Activated CD4-positive, alpha-beta T cell treated with anti-CD3 and anti-CD28 coated beads, Interleukin-2, amount 50 U/mL, for 4 hours (primary cell): ENCODE measurements at regions not wholly inside any gene's neighbourhood (a gene's known extent, or its start where the extent isn't known, plus 50 kb on each side); places are given as distances from the start of the nearest gene placed in this dataset.

ENCODE experiments used
- DNase-seq, 2 experiments: peaks; one replicate each; pipeline ENCODE4 v3.0.0-alpha.2; 2020

DNA sequence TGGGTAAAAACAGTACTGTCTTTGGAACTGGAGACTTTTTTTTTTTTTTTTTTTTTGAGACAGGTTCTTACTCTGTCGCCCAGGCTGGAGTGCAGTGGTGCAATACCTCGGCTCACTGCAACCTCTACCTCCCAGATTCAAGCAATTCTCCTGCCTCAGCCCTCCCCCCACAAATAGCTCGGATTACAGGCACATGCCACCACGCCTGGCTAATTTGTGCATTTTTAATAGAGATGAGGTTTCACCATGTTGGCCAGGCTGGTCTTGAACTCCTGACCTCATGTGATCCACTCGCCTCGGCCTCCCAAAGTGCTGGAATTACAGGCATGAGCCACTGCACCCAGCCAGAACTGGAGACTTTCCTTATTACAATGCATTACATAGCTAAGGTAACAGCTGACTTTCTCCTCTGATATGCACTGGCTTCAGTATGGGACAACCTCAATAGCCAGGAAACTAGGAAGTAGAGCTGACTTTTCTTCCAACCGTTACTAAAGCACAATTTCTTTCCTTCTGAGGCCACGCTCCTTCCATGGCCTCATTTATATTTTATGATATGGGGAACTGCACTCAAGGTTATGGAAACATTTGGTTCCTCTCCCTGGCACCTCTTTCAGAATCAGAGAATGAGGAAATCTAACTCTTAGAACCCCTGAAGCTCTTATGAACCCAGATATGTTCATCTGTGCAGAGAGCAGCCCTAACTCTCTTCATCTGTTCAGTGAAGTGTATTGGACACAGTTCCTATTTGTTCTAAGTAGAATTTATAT lies 53.5 kb upstream of the FAM9B start:
- DNase-seq = no peak

GRCh38 chrX:9088896-9089295 lies 55.0 kb upstream of the FAM9B start:
- no peak for DNase-seq

DNA sequence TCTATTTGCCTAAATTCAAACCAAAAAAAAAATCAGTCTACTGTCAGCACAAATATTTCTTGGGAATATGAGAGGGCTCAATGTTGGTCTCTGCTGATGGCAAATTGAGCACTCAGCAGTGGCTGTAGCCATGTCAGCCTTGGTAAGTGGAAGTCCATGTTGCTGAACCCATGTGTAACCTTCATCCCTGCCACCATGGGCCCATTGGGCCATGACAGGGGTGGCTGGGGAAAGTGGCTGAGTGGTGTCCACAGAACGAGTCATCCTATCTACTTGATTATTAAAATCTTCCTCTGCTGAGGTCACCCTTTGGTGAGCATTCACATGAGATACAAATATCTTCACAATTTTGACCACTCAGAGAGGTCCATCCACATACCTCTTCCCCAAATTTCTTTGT lies 56.8 kb upstream of the FAM9B start:
- DNase-seq = no peak

- no peak for DNase-seq
Observed at GRCh38 chrX:9091258-9091657, 57.3 kb upstream of the FAM9B start.

DNA sequence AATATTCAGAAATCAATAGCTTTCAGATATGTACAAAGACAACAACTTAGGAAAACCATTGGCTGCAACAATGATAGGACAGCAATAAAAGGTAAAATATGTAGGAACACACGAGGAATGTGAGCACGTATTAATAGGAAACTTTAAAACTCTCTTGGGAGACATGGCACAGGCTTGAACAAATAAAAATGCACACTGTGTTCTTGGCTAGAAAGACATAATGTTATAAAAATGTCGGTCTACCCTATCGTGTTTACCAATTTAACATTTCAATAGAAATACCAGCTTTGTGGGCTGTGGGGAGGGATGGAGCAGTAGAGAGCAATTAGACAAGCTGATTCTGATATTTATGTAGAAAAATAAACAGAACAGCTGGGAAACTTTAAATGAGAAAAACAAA lies 69.0 kb upstream of the FAM9B start:
- no peak for DNase-seq

- DNase-seq = no peak
Observed at GRCh38 chrX:9108054-9108453, 74.1 kb upstream of the FAM9B start.

- DNase-seq = no peak
Observed at GRCh38 chrX:9110808-9111207, 76.9 kb upstream of the FAM9B start.

DNA sequence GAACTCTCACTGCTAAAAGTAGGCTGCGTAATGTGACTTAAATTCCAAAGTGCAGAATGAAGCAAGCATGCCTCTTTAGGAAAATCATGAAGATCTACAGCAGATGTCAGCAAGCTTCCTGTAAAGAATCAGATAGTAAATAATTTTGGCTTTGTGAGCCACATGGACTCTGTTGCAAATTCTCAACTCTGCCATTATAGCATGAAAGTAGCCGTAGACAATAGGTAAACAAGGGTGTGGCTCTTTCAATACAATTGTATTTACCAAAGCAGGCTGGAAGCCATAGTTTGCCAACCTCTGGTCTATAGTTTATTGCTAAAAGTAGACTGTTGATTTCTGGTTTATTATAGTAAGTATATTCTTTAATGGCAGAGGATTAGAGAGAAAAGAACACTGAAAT lies 80.3 kb upstream of the FAM9B start:
- no peak for DNase-seq

- DNase-seq = no peak
Observed at GRCh38 chrX:9117851-9118250, 83.9 kb upstream of the FAM9B start.

GRCh38 chrX:9122519-9123245 lies 88.8 kb upstream of the FAM9B start:
- DNase-seq = no peak

DNA sequence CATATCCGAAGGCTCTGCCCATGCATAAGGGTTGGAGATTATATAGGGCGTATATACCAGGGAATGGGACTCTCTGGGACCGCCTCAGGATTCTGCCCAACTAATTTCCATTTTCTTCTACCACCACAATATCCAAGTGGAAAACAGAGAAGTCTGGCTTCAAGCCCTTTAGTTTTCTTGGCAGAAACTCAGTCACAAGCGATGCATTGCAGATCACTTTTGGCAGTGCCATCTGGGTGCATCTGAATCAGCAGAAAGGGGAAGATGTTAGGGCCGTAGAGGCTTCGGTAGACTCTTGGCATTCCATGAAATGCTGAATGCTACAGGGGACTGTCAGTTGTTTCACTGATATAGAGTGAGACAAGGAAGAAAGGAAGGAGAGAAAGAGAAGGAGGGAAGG lies 94.1 kb upstream of the FAM9B start:
- no peak for DNase-seq

- DNase-seq = peak in 1 of 2 experiments; percentile 2
Observed at GRCh38 chrX:9130031-9130430, 96.1 kb upstream of the FAM9B start.

DNA sequence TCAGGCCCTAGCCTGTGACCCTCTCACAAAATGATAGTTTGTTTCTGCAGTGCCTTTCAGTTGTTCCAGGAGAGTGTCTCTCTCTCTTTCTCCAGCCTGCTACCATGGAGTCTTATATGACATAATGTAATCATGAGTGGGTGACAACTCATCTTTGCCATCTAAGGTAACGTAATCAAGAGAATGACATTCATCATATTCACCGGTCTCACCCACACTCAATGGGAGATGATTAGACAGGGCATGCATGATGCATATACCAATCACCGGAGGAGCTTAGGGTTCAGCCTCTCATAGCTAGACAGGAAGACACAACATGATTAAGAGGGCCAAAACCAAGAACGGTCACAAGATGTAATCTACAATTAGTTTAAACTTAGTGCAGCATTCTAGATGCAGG lies 97.1 kb upstream of the FAM9B start:
- no peak for DNase-seq

DNA sequence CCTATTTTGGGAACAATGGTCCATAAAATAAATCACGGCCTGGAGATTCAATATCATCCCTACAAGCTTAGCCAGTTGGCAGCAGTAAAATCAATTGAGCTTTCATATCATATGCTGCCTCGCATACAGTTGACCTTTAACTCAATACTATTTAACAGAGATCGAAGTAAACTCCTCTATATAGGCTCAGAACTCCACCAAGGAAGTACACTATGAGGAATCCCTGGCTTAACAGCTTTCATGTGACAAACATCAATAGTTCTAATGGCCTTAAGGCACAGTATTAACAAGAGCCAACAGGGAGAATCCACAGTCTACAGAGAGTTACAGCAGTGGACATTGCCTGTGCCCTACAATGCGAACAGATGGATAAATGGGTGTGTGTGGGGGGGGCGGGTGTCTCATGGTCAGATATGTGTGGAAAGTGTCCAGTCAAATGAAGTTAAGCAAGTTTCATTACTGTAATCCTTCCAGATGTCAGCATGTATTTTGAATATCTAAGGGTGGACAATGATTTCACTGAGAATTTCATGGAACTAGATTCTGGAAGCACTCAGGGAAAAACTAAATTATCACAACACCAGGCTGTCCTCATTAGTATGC lies 98.2 kb upstream of the FAM9B start:
- no peak for DNase-seq

GRCh38 chrX:9133426-9133825 lies 99.5 kb upstream of the FAM9B start:
- no peak for DNase-seq

- no peak for DNase-seq
Observed at GRCh38 chrX:9134366-9134765, 100.4 kb upstream of the FAM9B start.

- no peak for DNase-seq
Observed at GRCh38 chrX:9135901-9136510, 102.1 kb upstream of the FAM9B start.

DNA sequence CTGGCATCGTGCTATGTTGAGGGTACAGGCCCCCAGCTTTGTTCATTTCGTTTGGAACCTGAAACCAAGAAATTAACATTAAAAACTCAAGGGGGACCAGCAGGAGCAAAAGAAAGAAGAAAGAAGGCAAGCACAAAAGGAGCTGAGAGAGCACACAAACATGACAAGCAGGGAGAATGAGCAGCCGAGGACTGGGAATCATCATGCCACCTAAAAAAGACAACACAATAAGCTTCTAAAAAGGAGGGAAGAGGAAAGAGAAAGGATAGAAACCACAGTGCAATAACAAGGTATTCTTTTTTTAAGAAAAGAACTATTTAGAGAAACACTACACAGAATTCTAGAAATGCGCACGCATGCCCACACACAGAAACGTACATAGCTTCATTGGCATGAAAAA lies 103.2 kb upstream of the FAM9B start:
- no peak for DNase-seq

- DNase-seq = no peak
Observed at GRCh38 chrX:9141496-9141895, 107.6 kb upstream of the FAM9B start.

GRCh38 chrX:9144701-9145241 lies 110.8 kb upstream of the FAM9B start:
- DNase-seq = no peak

GRCh38 chrX:9146657-9147056 lies 112.7 kb upstream of the FAM9B start:
- DNase-seq = no peak

GRCh38 chrX:9147086-9147485 lies 113.2 kb upstream of the FAM9B start:
- no peak for DNase-seq

- DNase-seq = no peak
Observed at GRCh38 chrX:9147726-9148125, 113.8 kb upstream of the FAM9B start.
